ENCODE measurements at regions not wholly inside any gene's neighbourhood (a gene's known extent, or its start where the extent isn't known, plus 50 kb on each side); places are given as distances from the start of the nearest gene placed in this dataset.
"Not testable (repeated sequence)": the region's sequence is repeated elsewhere in the genome, so short reads cannot be mapped to it uniquely, and the experiment has no call there.

DNA sequence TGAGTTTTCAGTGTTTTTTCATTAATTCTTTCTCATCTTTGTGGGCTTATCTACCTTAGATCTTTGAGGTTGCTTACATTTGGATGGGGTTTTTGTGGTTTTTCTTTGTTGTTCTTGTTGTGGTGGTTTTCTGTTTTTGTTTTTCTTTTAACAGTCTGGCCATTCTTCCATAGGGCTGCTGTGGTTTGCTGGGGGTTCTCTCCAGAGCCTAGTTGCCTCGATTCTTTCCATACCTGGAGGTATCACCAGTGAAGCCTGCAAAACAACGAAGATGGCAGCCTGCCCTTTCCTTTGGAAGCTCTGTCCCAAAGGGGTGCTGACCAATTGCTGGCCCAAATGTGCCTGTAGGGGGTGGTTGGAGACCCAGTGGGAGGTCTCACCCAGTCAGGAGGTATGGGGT lies 168.6 kb upstream of the CLNK start:
- 80% methylated on average over 1 of the region's 2 CpGs; no CpG with 5 or more reads in 1 of the 2 donors for WGBS, 2 donors (ENCODE audit: low coverage in 1 of 2)
- H3K9me3 ChIP-seq, result peaks cover 0 to 6% (median 0%) of the 10 kb centered on the region in 3 donors
- no peak overlapping the region for H3K4me3 ChIP-seq
- TF ChIP-seq POLR2A (IDR thresholded peaks at IDR 0.05) (no peak), POLR2AphosphoS5 (IDR thresholded peaks at IDR 0.05) (no peak), EP300 (IDR thresholded peaks at IDR 0.05) (no peak), CTCF (IDR thresholded peaks at IDR 0.05) (no peak)
- ATAC-seq, result no peak
- H3K36me3 ChIP-seq, result no peaks in the 10 kb centered on the region
- peaks cover 8% of the 10 kb centered on the region for H3K27me3 ChIP-seq
- no peak overlapping the region for H3K27ac ChIP-seq
- H3K4me1 ChIP-seq, result no peaks in the 10 kb centered on the region

DNA sequence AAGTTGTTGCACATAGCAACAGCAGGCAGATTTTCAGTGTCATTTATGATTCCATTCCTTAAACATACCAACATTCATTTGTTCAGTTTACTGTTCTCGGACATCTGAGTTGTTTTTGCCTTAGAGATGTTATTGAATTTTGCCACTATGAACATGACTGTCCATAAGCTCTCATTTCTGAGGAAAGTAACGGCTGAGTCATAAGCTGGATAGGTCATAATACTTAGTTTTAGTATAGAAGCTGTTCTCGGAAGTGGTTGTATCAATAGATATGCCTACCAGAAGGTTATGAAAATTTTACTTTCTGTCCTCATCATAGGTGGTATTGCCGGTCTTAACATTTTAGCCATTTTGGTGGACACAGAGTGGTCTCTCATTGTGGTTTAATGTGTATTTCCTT lies 157.1 kb upstream of the CLNK start:
- Histone ChIP-seq H3K36me3 (no peaks in the 10 kb centered on the region), H3K27me3 (no peaks in the 10 kb centered on the region), H3K27ac (no peak overlapping the region), H3K4me3 (no peak overlapping the region), H3K9me3 (no peaks in the 10 kb centered on the region), H3K4me1 (no peaks in the 10 kb centered on the region)
- whole genome bisulfite sequencing, 2 donors (ENCODE audit: low coverage in 1 of 2), result 89% methylated on average over 4 of the region's 4 CpGs
- no peak for ATAC-seq
- no peak for TF ChIP-seq EP300 (IDR thresholded peaks at IDR 0.05)
- TF ChIP-seq CTCF (IDR thresholded peaks at IDR 0.05), result no peak
- TF ChIP-seq POLR2A (IDR thresholded peaks at IDR 0.05), result no peak
- TF ChIP-seq POLR2AphosphoS5 (IDR thresholded peaks at IDR 0.05), result no peak

DNA sequence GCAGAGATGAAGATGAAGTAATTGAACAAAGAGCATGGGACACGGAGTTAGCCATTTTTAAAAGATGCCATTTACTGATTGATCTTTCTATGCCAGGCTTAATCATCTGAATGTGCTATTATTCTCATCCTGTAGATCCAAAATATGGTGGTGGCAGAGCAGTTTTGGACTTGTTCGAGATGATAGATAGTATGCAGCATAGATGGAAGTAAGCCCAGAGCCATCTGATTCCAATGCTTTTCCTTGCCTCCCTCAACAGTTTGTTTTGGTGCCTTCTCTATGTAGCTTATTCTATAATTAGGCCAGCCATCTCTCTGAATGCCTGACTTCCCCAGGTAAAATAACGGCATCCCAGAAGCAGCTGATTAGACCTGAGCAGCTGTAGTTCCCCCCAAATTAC lies 152.6 kb upstream of the CLNK start:
- Histone ChIP-seq H3K9me3 (no peaks in the 10 kb centered on the region), H3K4me1 (no peaks in the 10 kb centered on the region), H3K36me3 (no peaks in the 10 kb centered on the region), H3K27ac (no peak overlapping the region), H3K27me3 (no peaks in the 10 kb centered on the region), H3K4me3 (no peak overlapping the region)
- no peak for TF ChIP-seq CTCF (IDR thresholded peaks at IDR 0.05)
- TF ChIP-seq POLR2A (IDR thresholded peaks at IDR 0.05), result no peak
- no peak for TF ChIP-seq EP300 (IDR thresholded peaks at IDR 0.05)
- TF ChIP-seq POLR2AphosphoS5 (IDR thresholded peaks at IDR 0.05), result no peak
- WGBS, 2 donors (ENCODE audit: low coverage in 1 of 2), result 87 to 100% methylated on average over 2 to 3 of the region's 3 CpGs
- no peak for ATAC-seq

DNA sequence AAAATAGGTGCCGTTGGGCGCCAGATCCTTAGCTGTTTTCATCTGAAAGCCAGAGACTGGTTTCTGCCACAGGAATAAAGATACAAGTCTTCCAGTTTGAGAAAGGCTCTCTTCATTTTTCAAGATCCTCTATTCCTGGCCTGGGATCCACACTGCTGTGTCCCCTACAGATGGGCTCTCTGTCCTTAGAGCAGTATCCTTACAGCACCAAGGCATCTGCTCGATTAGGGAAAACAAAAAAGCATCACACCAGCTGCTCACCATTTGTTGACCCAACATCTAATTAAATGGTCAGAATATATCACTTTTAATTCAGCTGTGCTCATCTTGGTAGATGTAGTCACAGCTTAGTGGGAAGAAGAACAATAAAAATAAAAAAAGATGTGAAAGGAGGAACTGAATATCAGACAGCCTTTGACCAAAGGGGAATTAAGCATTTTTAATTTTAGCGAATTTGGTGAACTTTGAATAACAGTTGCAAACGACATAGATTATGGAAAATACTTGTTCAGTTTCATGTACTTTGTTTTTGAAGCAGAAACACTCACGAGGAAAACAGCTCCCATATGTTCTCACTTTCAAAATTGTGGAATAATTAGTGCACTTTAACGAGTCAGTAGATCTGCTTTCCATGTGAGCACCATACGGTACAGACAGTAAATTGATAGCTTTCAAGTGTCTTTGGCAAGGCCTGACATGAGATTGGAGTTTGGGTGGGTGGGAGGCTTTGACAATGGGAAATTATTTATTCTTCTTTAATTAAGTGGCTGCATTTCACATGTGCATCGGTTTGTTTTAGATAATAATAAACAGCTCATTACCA lies 148.4 kb upstream of the CLNK start:
- Histone ChIP-seq H3K4me3 (no peak overlapping the region), H3K4me1 (no peaks in the 10 kb centered on the region), H3K27ac (no peak overlapping the region), H3K36me3 (no peaks in the 10 kb centered on the region), H3K27me3 (no peaks in the 10 kb centered on the region), H3K9me3 (no peaks in the 10 kb centered on the region)
- no peak for ATAC-seq
- TF ChIP-seq POLR2AphosphoS5 (IDR thresholded peaks at IDR 0.05) (no peak), POLR2A (IDR thresholded peaks at IDR 0.05) (no peak), CTCF (IDR thresholded peaks at IDR 0.05) (no peak), EP300 (IDR thresholded peaks at IDR 0.05) (no peak)
- 63 to 67% methylated on average over 9 of the region's 9 CpGs for WGBS, 2 donors (ENCODE audit: low coverage in 1 of 2)

- no peak for TF ChIP-seq CTCF (IDR thresholded peaks at IDR 0.05)
- TF ChIP-seq EP300 (IDR thresholded peaks at IDR 0.05), result no peak
- TF ChIP-seq POLR2A (IDR thresholded peaks at IDR 0.05), result no peak
- TF ChIP-seq POLR2AphosphoS5 (IDR thresholded peaks at IDR 0.05), result no peak
- Histone ChIP-seq H3K4me3 (no peak overlapping the region), H3K27ac (no peak overlapping the region), H3K36me3 (no peaks in the 10 kb centered on the region), H3K9me3 (no peaks in the 10 kb centered on the region), H3K4me1 (no peaks in the 10 kb centered on the region), H3K27me3 (no peaks in the 10 kb centered on the region)
- WGBS, 2 donors (ENCODE audit: low coverage in 1 of 2), result 67 to 78% methylated on average over 1 of the region's 2 CpGs
- no peak for ATAC-seq
Observed at GRCh38 chr4:10831727-10832408, 147.3 kb upstream of the CLNK start.

DNA sequence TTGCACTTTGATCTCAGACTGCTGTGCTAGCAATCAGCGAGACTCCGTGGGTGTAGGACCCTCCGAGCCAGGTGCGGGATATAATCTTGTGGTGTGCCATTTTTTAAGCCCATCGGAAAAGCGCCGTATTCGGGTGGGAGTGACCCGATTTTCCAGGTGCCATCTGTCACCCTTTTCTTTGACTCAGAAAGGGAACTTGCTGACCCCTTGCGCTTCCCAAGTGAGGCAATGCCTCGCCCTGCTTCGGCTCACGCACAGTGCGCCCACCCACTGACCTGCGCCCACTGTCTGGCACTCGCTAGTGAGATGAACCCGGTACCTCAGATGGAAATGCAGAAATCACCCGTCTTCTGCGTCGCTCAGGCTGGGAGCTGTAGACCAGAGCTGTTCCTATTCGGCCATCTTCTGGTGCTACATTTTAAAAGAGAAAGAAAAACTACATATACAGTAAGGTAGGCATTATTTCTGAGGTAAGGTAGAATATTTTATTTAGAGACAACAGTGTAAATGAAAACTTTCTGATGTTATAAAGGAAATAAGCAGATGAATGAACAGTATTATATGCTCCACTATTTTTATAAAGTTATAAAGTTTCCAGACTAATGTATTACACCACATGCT lies 144.5 kb upstream of the CLNK start:
- not testable (repeated sequence) for H3K4me3 ChIP-seq, H3K9me3 ChIP-seq, ATAC-seq, H3K27ac ChIP-seq, H3K36me3 ChIP-seq, H3K27me3 ChIP-seq, H3K4me1 ChIP-seq
- 89% methylated on average over 4 of the region's 21 CpGs; no CpG with 5 or more reads in 1 of the 2 donors for WGBS, 2 donors (ENCODE audit: low coverage in 1 of 2)

Measured in gastroesophageal sphincter (tissue), 4 donors.